Inferior parietal cortex (tissue), 1 donor: ENCODE measurements at regions not wholly inside any gene's neighbourhood (a gene's known extent, or its start where the extent isn't known, plus 50 kb on each side); places are given as distances from the start of the nearest gene placed in this dataset.
"Not testable (repeated sequence)": the region's sequence is repeated elsewhere in the genome, so short reads cannot be mapped to it uniquely, and the experiment has no call there.

ENCODE experiments used
- DNase-seq: peaks from one replicate; pipeline ENCODE4 v3.0.0-alpha.2; 2016; ENCODE audit errors: extremely low spot score

DNA sequence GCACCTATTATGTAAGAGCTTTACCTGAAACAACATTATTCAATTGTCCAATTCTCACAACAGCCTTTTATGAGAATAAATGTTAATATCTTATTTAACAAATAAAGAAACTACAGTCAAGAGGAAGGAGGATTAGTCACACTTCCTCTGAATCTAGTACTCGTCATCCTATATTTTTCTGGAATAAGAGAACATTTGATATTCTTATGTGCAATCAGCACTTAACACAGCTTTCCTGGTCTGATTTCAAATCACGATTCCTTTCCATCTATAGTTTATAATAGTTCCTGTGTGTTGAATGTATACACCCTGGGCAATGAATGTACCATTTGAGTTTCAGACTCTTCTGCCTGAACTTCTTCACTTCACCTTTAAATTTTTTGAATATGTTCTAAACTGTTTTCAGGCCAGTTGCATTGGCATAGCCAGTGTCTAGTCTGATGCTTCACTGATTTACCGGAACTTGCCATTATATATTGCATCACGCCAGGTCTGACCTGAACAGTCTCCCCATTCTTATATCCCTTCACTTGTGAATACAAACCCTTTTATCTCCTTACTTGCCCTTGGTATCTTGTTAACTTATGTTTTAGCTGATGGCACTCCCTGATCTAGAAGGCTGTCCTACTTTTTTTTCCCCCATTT lies 698.3 kb downstream of the MAT2B start:
- no peak for DNase-seq

DNA sequence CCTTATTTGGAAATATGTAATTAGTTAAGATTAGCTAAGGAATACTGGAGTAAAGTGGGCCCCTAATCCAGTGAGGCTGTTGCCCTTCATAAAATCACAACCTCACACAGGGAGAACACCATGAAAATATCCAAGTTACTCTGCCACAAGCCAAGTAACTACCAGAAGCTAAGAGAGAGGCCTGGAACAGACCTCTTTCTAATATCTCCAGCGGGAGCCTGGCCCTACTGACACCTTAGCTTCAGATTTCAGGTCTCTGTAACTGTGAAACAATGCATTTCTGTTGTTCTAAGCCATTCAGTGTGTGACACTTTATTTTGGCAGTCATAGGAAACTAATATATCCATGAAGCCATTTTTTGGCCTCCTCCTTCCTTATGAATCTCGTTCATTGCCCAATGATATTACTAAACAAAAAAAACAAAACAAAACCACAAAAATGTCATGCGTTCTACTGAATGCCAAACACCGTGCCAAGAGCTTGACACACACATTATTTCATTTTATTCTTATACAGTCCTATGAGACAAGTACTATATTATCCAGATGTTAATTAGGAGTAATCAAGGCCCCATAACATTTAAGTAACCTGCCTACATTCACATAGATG lies 699.0 kb downstream of the MAT2B start:
- no peak for DNase-seq

DNA sequence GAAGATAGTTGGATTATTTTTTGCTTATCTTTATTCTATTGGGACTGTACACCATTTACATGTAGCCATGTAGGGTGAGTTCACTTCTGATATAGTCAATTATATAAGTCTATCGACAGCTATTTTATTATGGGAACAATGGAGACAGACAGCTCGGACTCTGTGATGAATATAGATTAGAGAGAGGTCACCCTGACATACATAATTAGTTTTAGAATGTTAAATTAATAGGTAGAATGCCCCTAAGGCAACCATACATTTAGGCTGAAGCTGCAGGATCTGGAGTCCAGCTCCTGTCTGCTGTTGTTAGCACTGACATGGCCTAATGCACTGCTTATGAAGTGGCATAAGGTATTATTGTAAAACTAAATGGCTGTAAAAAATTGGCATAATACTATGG lies 700.8 kb downstream of the MAT2B start:
- no peak for DNase-seq

GRCh38 chr5:164207646-164208045 lies 702.2 kb downstream of the MAT2B start:
- DNase-seq: no peak

GRCh38 chr5:164210491-164210890 lies 705.1 kb downstream of the MAT2B start:
- DNase-seq: no peak

GRCh38 chr5:164214698-164215097 lies 709.3 kb downstream of the MAT2B start:
- DNase-seq: no peak

DNA sequence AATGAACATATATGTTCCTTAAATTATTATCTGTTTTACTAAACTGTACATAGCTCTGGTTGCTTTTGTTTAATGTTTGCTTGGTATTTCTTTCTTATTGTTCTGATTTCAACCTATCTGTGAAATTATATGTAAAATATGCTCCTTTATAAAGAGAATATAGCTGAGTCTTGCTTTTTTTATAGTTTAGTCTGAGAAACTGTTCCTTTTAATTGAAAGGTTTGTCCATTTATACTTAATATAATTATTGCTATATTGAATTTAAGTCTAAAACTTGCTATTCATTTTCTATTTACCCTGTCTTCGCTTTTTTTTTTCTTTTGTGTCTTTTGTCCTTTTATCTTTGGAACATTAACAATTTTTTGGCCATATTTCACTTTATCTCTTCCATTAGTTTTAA lies 712.0 kb downstream of the MAT2B start:
- no peak for DNase-seq

DNA sequence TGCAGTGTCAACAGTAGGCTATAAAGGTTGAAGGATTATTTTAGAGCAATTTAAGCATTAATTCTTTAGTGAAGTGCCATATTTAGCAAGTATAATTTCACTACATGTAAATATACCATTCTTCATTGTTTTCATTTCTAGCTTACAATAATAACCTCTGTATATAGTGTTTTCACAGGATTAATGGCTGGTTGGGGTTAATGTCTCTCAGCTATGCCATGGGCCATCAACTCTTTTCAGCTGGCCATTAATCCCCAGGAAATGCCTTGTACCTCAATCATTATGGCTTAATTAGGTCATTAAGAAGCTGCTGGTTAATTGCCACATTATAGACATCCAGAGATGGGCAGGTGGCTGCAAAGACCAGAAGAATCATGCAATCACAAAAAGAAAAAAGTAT lies 715.1 kb downstream of the MAT2B start:
- no peak for DNase-seq

DNA sequence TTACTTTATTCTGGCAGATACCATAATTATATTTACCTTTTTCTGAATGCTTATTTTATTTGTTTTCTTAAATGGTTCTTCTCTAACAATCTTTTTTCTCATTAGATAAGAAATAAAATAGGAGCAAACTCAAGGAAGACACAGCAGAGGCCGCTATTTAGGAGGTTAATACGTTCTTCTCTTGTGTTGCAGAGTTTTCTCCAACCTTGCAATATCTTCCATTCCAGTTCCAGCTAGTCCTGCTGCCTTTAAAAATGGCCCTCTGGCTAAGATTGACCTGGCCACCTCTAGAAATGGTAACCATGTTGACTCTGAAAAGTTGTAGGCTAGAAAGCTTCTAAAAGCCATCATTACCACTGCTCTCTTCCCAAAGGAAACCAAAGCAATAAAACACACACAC lies 718.8 kb downstream of the MAT2B start:
- no peak for DNase-seq

DNA sequence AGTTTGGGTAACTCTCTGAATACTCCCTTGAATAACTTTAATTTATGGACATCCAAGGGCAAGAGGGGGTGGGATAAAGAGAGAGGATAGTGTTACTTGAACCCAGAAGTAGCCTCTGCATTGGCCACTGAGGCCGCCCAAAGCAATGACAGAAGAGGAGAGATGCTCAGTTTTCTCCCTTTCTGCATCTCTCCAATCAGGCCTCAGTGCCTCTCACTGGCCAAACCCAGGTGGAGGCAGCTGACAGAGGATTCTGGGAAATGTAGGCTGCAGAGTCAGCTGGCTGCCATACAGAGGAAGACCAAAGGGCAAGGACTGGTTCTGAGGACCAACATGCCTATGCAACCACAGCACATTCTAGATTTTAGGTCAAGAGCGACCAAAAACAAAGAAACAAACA lies 719.4 kb downstream of the MAT2B start:
- no peak for DNase-seq

- no peak for DNase-seq
Measured at GRCh38 chr5:164230341-164230740, 724.9 kb downstream of the MAT2B start.

DNA sequence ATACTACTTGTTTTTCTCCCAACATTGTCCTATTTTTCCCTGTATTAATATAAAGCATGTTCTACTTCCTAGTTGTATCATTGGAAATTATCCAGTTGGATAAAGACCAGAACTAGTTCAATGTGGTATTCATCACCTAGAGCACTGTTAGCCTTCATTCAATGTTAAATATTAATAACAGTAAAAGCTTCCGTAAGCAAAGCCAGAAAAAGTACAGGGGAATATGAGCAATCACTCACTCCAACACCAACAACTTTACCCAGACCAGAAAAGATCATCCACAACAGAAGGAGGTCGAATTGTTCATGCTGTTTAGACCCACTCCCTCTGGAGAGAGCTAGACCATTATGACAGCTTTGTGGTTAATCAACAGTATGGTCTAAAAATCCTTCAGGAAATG lies 728.4 kb downstream of the MAT2B start:
- DNase-seq: no peak

DNA sequence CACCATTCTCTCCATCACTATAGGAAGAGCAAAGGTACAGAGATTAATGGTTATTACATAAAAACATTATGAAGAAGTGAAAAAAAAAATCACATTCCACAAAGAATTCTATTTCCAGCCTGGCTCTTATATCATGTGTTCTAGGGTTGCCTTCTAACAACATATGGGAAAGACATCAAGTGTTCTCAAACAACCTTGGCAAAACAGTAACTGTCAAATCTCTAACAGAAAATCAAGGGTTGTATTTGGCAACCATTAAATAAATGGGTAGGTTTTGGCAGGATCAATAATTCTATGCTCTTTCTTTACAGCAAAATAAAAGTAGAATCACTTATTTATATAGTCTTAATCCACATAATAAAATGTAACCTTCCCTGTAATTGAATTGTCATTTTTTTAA lies 728.9 kb downstream of the MAT2B start:
- peak; percentile 9 for DNase-seq

GRCh38 chr5:164235300-164235891 lies 730.0 kb downstream of the MAT2B start:
- no peak for DNase-seq

GRCh38 chr5:164237486-164237885 lies 732.1 kb downstream of the MAT2B start:
- no peak for DNase-seq

GRCh38 chr5:164251781-164252180 lies 746.4 kb downstream of the MAT2B start:
- DNase-seq: not testable (repeated sequence)

DNA sequence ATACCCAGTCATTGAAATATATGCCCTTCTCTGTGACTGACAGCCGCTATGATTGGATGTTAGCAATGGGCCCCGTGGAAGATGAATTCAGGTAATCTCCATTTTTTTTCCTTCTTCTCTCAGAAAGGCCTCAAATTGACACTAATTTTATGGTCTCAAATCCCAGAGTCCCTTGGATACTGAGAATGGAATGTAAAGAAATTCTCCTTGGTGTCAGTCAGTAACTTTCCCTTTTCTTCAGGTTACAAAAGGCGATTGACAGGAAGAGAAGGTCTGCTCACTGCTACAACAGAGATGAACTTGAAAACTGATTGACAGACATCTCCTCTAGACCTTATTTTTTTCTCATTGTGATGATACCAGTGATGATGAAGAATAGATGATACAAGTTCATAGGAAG lies 748.3 kb downstream of the MAT2B start:
- DNase-seq: no peak

DNA sequence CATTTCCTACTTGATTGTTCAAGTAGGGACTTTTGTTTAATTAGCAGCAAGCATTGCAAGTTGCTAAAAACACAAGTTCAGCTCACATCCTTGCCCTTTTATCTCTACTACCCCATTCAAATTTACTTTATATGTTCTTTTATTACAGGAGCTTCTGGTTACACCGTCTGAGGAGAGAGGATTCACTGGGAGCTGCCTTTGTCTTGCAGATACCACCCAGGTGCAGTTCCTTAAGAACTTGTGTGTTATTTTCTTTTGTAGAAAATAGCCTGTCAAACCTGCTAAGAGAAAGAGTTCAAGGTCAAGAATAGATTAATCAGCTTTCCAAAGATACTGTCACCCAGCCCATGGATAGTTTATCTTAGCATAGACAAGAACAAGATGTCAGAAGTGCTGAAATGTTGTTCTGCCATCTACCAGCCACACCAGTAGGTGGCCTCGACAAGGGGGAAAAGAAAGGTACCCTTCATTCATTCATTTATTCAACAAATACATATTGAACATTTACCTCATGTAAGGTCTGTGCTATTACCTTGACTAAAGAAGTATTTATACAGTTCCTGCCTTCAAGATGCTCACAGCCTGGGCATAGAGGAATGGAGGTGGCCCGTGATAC lies 750.3 kb downstream of the MAT2B start:
- no peak for DNase-seq

- DNase-seq: no peak
Measured at GRCh38 chr5:164256351-164256750, 750.9 kb downstream of the MAT2B start.

DNA sequence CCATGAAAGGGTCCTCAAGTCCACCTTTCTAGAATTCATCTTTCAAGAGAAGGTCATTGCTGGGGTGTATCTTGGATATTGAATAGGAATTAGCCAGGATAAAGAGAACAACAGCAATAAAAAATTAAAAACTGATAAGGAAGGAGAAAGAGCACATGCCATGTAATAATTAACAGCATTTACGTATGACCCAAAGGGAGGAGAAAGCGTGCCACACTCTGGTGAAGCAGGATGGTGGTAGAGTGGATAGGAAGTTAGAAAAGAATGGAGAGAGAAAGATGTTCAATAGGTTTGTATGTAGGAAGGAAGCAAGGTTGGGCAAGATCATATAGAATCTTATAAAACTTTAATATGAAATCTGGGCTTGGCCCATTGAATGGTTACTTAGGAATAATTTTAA lies 751.5 kb downstream of the MAT2B start:
- no peak for DNase-seq

GRCh38 chr5:164265566-164265965 lies 760.1 kb downstream of the MAT2B start:
- DNase-seq: no peak

GRCh38 chr5:164266571-164266970 lies 761.2 kb downstream of the MAT2B start:
- no peak for DNase-seq

DNA sequence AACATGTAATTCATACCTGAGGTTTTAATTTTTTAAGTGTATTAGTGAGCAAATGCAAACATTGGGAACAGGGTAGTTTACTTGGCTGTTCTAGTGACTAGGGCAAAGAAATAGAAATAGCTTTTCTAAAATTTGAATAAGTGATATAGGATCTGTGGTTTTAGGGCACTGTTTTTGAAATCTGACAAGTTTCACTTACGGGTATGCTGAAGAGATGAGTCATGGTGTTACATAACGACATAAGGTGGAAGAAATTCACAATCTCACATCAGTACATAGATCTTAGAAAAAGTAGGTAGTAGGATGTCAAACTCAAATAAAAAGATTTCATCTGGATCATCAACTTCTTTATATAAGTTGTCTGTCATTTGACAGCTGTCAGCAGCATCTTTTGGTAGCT lies 772.3 kb downstream of the MAT2B start:
- no peak for DNase-seq
